ENCODE measurements at regions not wholly inside any gene's neighbourhood (a gene's known extent, or its start where the extent isn't known, plus 50 kb on each side); places are given as distances from the start of the nearest gene placed in this dataset.
"Not testable (repeated sequence)": the region's sequence is repeated elsewhere in the genome, so short reads cannot be mapped to it uniquely, and the experiment has no call there.

- DNase-seq, result no peak
These were observed 97.9 kb upstream of the ADAMTS3 start for GRCh38 chr4:72666910-72667309.

- no peak for DNase-seq
These were observed 96.3 kb upstream of the ADAMTS3 start for GRCh38 chr4:72665171-72665968.

DNA sequence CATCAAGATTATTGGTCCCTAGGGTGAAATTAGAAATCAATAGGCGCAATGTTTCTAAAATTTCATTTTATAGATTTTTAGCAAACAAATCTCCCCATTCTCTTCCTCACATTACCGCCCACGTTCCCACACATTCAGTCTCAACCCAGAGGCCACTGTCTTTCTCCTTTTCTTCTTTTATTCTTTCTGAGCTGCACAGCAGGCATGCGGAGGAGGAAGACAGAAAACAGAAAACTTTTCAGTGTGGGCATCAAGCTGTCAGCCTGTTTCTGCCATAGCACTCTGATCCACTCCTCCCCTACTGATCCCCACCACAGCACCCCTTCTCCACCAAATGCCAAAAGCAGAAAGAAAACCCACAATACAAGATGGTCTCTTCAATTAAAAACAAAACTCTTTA lies 94.8 kb upstream of the ADAMTS3 start:
- DNase-seq, result no peak

GRCh38 chr4:72661830-72662229 lies 92.8 kb upstream of the ADAMTS3 start:
- no peak for DNase-seq

- no peak for DNase-seq
These were observed 72.6 kb upstream of the ADAMTS3 start for GRCh38 chr4:72641611-72642010.

GRCh38 chr4:72636866-72637265 lies 67.8 kb upstream of the ADAMTS3 start:
- not testable (repeated sequence) for DNase-seq

GRCh38 chr4:72635931-72636330 lies 66.9 kb upstream of the ADAMTS3 start:
- not testable (repeated sequence) for DNase-seq

GRCh38 chr4:72632253-72632652 lies 63.2 kb upstream of the ADAMTS3 start:
- DNase-seq, result not testable (repeated sequence)

GRCh38 chr4:72631296-72631695 lies 62.3 kb upstream of the ADAMTS3 start:
- no peak for DNase-seq

DNA sequence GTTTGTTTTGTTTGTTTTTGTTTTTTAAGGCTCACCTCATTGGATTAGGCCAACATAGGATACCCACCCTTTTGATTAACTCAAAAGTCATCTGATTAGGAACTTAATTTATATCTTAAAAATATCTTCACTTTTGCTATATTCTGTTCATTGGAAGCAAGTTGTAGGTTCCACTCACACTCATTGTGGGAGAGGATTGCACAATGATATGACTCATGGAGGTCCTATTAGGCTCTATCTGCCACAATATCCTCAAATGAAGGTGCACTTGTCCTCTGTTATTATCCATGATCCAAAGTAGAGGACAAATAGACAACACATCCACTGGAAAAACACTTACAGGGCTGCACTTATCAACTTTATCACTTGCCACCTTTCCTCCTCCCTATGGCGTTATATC lies 60.5 kb upstream of the ADAMTS3 start:
- DNase-seq, result no peak

- no peak for DNase-seq
These were observed 58.7 kb upstream of the ADAMTS3 start for GRCh38 chr4:72627723-72628122.
